Fibroblast of the aortic adventitia (primary cell): ENCODE measurements at regions not wholly inside any gene's neighbourhood (a gene's known extent, or its start where the extent isn't known, plus 50 kb on each side); places are given as distances from the start of the nearest gene placed in this dataset.

Source experiments
- DNase-seq: peaks from one replicate; pipeline ENCODE4 v3.0.0-alpha.2; 2010; ENCODE audit warnings: low read depth
- H3K4me3 ChIP-seq: 2 replicates; pipeline ENCODE4 v1.5.1; 2011; ENCODE audit warnings: low read depth, mild to moderate bottlenecking, control low read depth, low read length, moderate library complexity
- CTCF ChIP-seq: IDR thresholded peaks from 2 replicates; pipeline ENCODE4 v1.5.1; 2011; ENCODE audit warnings: mild to moderate bottlenecking, low read length, control low read depth, inconsistent platforms; ENCODE audit not compliant: insufficient read depth

- no peak for DNase-seq
- no peak overlapping the region for H3K4me3 ChIP-seq
- no peak for TF ChIP-seq CTCF
Observed at GRCh38 chr14:99067141-99067920, 204.7 kb downstream of the BCL11B start.

GRCh38 chr14:99067927-99068326 is 204.1 kb downstream of the BCL11B start:
- no peak for DNase-seq
- H3K4me3 ChIP-seq = no peak overlapping the region
- TF ChIP-seq CTCF = no peak

GRCh38 chr14:99069946-99070345 is 202.1 kb downstream of the BCL11B start:
- TF ChIP-seq CTCF = no peak
- H3K4me3 ChIP-seq = no peak overlapping the region
- no peak for DNase-seq

GRCh38 chr14:99072433-99072832 is 199.6 kb downstream of the BCL11B start:
- no peak overlapping the region for H3K4me3 ChIP-seq
- DNase-seq = no peak

GRCh38 chr14:99072956-99073355 is 199.0 kb downstream of the BCL11B start:
- no peak for DNase-seq
- no peak for TF ChIP-seq CTCF
- no peak overlapping the region for H3K4me3 ChIP-seq

More at GRCh38 chr14:99072433-99072832, 199.6 kb downstream of the BCL11B start:
- no peak for TF ChIP-seq CTCF

GRCh38 chr14:99073431-99073830 is 198.6 kb downstream of the BCL11B start:
- no peak for TF ChIP-seq CTCF
- no peak overlapping the region for H3K4me3 ChIP-seq
- no peak for DNase-seq

GRCh38 chr14:99075061-99075460 is 196.9 kb downstream of the BCL11B start:
- H3K4me3 ChIP-seq = no peak overlapping the region
- no peak for TF ChIP-seq CTCF

More at GRCh38 chr14:99075061-99075460, 196.9 kb downstream of the BCL11B start:
- DNase-seq = no peak
